ENCODE measurements at regions not wholly inside any gene's neighbourhood (a gene's known extent, or its start where the extent isn't known, plus 50 kb on each side); places are given as distances from the start of the nearest gene placed in this dataset.

GRCh38 chr18:56306797-56307196, 331.6 kb downstream of the TXNL1 start:
- BruUV-seq (replicated peaks) = no TSS peak
- ATAC-seq (no peak), FAIRE-seq (no peak), DNase-seq (ENCODE audit: low read depth, low spot score) (no peak)
- Histone ChIP-seq H3K4me2 (ENCODE audit: control insufficient read depth, insufficient read depth) (no peak overlapping the region), H3K9me3 (replicated peaks; ENCODE audit: control insufficient read depth, insufficient read depth, low read length) (no peaks in the 10 kb centered on the region), H3K79me2 (ENCODE audit: control insufficient read depth, insufficient read depth, low read length) (no peaks in the 10 kb centered on the region), H4K20me1 (ENCODE audit: control insufficient read depth, insufficient read depth) (no peaks in the 10 kb centered on the region), H3K27me3 (replicated peaks in 1 of 2; ENCODE audit: control insufficient read depth in 2 of 2, insufficient read depth in 2 of 2, low read length in 1 of 2) (no peaks in the 10 kb centered on the region), H3K4me1 (ENCODE audit: control insufficient read depth, insufficient read depth, low read length) (no peaks in the 10 kb centered on the region), H2AFZ (ENCODE audit: control insufficient read depth, low read depth, low read length) (no peak overlapping the region), H3K27ac (ENCODE audit: control insufficient read depth, insufficient read depth) (no peak overlapping the region), H3K36me3 (ENCODE audit: control insufficient read depth in 2 of 2, insufficient read depth in 2 of 2, low read length in 1 of 2) (no peaks in the 10 kb centered on the region), H3K4me3 (no peak overlapping the region), H3K9ac (ENCODE audit: control insufficient read depth, insufficient read depth, low read length) (no peak overlapping the region)
- ChIA-PET RAD21 (ENCODE audit: unreplicated experiment) (no interaction called here), CTCF (interaction anchor here (0.8 kb wide), 1 partner anchor 10 kb away, joined by 3 read pairs; no protein-coding TSS in a partner anchor), POLR2A (interaction anchor here (0.5 kb wide), 1 partner anchor 1073 kb away, joined by 6 read pairs; no protein-coding TSS in a partner anchor), SMC1A (ENCODE audit: uncharacterized antibody, unreplicated experiment) (interaction anchor here (0.6 to 2.2 kb wide), 2 partner anchors 8 to 318 kb away, joined by 3 to 8 read pairs; no protein-coding TSS in a partner anchor)
- intact Hi-C loops (cut with micrococcal nuclease; ENCODE audit: unreplicated experiment) (no loop called here), in situ Hi-C loops (cut with MboI) (no loop called here)
- TF ChIP-seq RBBP5 (conservative IDR thresholded peaks at IDR 0.05) = no peak
- TF ChIP-seq JUNB (IDR thresholded peaks at IDR 0.05) = no peak
- TF ChIP-seq NFYA (IDR thresholded peaks at IDR 0.05; ENCODE audit: borderline replicate concordance, low read depth, low read length) = no peak
- TF ChIP-seq SMAD1 (IDR thresholded peaks at IDR 0.05; ENCODE audit: low read depth, partially characterized antibody) = no peak
- no peak for TF ChIP-seq IRF3 (IDR thresholded peaks at IDR 0.05)
- TF ChIP-seq TAF1 (IDR thresholded peaks at IDR 0.05; ENCODE audit: borderline replicate concordance, low read depth, low read length) = no peak
- no peak for TF ChIP-seq E4F1 (IDR thresholded peaks at IDR 0.05; ENCODE audit: borderline replicate concordance, partially characterized antibody)
- no peak for TF ChIP-seq CBX5 (IDR thresholded peaks at IDR 0.05; ENCODE audit: low read depth)
- no peak for TF ChIP-seq NBN (IDR thresholded peaks at IDR 0.05)
- TF ChIP-seq, protein P1, sequence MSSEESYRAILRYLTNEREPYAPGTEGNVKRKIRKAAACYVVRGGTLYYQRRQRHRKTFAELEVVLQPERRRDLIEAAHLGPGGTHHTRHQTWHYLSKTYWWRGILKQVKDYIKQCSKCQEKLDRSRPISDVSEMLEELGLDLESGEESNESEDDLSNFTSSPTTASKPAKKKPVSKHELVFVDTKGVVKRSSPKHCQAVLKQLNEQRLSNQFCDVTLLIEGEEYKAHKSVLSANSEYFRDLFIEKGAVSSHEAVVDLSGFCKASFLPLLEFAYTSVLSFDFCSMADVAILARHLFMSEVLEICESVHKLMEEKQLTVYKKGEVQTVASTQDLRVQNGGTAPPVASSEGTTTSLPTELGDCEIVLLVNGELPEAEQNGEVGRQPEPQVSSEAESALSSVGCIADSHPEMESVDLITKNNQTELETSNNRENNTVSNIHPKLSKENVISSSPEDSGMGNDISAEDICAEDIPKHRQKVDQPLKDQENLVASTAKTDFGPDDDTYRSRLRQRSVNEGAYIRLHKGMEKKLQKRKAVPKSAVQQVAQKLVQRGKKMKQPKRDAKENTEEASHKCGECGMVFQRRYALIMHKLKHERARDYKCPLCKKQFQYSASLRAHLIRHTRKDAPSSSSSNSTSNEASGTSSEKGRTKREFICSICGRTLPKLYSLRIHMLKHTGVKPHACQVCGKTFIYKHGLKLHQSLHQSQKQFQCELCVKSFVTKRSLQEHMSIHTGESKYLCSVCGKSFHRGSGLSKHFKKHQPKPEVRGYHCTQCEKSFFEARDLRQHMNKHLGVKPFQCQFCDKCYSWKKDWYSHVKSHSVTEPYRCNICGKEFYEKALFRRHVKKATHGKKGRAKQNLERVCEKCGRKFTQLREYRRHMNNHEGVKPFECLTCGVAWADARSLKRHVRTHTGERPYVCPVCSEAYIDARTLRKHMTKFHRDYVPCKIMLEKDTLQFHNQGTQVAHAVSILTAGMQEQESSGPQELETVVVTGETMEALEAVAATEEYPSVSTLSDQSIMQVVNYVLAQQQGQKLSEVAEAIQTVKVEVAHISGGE (CRISPR knock-in tag; IDR thresholded peaks at IDR 0.05) = no peak
- TF ChIP-seq ZNF217 (IDR thresholded peaks at IDR 0.05) = no peak
- WGBS (ENCODE audit: insufficient coverage, insufficient replicate concordance, low lambda C conversion rate, missing lambda C conversion rate) = 0% methylated on average over 1 of the region's 1 CpG
